ENCODE measurements at regions not wholly inside any gene's neighbourhood (a gene's known extent, or its start where the extent isn't known, plus 50 kb on each side); places are given as distances from the start of the nearest gene placed in this dataset.

GRCh38 chr12:98224584-98225221, 290.7 kb upstream of the TMPO start:
- no peak for DNase-seq

- peak; percentile 13 for DNase-seq
Observed at GRCh38 chr12:98227162-98227561, 288.2 kb upstream of the TMPO start.

- DNase-seq = no peak
Observed at GRCh38 chr12:98228683-98229539, 286.5 kb upstream of the TMPO start.

GRCh38 chr12:98229540-98229924, 285.9 kb upstream of the TMPO start:
- no peak for DNase-seq

DNA sequence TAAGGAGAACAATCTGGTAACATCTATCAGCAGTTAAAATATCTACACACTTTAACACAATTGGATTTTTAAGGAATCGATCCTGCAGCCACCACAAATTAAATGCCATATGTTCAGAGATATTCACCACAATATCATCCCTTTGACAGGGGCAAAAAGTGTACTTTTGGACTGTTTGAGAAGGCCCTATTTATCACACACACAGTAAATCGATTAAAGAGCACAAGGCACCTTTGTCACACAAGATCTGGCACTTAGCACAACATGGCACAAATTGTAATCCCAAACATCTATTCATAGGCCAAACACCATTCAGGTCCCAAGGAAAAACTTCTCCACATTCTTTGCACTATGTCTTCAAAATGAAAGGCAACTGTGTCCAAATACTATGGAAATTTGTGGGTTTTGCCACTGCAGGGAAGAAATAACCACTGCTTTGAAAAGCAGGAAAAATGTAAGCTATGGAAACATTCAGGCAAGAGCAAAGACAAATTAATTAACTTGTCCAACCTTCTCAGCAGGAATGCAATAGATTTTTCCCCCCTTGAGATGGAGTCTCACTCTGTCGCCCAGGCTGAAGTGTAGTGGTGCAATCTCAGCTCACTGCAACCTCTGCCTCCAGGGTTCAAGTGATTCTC, 282.5 kb upstream of the TMPO start:
- no peak for DNase-seq

GRCh38 chr12:98235301-98235700, 280.1 kb upstream of the TMPO start:
- DNase-seq = no peak

DNA sequence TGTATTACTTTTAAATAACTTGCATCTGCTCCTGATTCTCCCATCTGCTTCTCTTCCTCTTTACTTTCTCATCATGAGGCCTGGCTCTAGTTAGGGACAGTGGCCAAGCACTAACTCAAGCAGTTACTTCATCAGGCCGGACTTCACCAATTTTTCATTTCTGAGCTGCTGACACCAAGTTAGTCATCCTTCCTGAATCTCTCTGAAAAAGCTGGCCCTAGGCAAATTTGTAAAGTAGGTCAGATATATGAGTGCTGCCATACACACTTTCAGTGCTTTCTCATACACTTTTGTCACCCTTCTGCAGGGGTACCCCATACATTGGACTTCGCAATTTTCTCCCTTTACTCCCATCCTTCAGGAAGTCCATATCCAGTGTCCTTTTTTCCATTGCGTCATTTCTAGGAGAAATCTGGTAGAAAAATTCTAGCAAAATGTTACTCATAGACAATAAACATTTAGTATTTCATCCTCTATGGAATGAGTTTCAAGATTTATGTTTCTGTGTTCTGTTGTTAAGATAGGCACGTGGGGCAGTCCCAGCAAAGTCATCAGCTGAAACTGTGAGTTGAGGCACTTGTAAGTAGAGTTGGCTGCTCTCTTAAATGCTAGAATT, 276.8 kb upstream of the TMPO start:
- no peak for DNase-seq

DNA sequence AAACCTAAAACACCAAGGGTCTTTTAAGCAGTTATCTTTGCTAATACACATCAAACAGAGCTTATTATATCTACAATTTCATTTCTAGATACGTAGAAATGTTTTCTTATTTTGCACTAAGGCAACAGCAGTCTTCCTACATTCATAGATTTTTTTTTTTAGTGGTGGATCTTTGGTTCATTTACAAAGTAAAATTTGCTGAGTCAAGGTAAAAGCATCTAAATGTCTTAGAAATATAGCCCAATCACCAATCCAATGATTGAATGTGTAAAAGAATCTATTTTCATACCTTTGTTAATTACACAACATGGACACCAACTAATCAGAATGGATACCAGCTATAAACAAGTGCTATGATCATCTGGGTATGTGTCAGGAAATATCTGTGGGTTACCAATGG, 272.2 kb upstream of the TMPO start:
- no peak for DNase-seq

DNA sequence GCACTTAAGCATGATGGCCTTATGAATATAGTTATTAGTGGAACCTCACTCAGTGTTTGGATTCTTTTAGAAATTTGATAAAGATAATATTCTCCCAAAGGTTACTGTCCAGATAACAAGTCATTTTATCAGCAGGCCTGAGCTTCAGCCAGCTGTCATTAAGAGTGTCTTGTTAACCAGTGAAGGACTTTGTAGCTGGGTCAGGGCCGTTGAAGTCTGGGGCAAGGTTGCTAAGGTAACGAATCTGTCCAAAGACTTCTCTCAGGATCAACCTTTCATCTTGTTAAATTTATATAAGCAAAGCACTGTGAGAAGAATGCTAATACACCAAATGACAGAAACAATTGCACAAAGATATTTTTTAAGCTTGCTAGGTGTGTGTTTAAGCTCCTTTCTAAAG, 271.3 kb upstream of the TMPO start:
- no peak for DNase-seq

GRCh38 chr12:98253207-98254037, 262.0 kb upstream of the TMPO start:
- DNase-seq = no peak

DNA sequence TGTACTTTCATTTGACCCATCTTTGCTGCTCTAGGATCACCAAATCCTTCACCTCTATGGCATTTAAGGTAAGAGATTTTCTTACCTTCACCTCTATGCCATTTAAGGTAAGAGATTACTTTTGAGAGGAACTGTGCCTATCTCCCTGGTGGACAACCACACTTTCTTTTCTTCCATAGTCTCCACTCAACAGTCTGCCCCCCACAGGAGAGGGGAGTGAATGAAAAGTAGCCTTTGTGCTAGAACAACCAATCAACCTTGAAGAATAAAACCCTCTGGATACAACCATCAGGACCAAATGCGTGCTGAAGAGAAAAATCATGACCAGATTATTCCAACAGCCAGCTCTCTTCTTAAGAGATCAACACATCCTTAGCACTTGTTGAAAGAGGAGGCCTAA, 258.6 kb upstream of the TMPO start:
- DNase-seq = no peak

DNA sequence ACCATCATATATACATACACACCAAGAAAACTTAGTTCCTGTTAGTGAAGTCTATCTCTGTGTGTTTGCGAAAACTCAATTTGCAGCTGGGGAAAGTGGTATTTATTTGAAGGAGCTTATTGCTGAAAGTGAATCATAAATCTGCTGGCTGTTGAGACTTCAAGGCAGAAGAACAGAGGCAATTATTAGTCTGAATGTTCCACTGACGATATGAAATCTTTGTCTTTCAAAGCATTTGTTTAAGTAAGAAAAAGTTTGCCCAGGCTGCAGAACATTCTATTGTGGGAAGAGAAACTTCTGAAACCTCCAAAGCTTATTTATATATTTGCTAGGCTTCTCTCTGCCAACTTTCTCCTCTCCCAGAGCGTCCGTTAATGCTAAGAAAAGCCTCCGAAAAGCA, 255.7 kb upstream of the TMPO start:
- no peak for DNase-seq

DNA sequence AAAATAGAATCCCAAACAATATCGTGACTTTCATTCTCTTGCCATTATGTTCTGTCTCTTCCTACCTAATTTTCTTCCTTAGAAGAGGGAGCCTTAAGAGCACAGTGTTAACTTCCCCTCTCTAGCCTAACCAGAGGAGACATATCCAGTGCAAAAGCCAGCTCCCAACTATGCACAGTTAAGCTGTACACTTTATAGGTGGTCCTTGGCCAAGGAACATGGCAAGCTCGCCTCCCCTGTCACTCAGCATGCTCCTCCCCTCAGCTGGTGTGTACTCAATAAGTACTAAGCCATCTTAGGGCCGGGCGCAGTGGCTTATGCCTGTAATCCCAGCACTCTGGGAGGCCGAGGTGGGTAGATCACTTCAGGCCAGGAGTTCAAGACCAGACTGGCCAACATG, 255.1 kb upstream of the TMPO start:
- DNase-seq = no peak

- no peak for DNase-seq
Observed at GRCh38 chr12:98262902-98263301, 252.5 kb upstream of the TMPO start.

GRCh38 chr12:98274430-98275130, 240.8 kb upstream of the TMPO start:
- DNase-seq = no peak

DNA sequence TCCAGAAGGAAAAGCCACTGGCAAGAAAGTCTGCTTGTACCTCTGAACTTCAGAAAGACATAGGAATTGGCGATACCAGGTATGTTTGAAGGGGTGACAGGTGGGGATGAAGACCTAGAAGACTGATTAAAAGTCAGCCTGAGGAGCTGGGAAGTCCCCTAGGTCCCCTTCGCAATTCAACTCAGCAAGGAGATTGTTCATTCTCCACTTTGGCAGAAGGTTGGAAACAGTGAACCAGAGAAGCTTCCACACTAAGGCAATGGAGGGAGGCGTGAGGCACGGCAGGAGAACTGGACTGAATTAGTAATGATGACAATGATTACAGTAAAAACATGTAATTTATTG, 240.3 kb upstream of the TMPO start:
- no peak for DNase-seq

DNA sequence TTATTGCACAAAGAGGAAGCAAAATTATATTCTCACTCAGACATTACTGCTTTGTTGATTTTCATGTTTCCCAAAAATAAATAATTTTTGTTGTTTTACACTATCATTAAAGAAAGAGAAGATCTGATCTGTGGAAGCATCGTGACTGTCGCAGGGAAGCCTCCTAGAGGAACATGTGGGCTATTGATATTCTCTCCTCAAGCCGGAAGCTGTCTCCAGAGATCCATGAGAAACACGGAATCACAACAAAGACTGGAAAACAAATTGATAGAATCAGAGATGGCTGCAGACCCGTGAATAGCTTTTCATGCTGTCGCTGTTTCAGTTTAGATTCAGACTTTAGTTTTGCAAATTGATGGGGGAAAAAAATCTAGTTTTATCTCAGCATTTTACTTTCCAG, 235.2 kb upstream of the TMPO start:
- DNase-seq = no peak

DNA sequence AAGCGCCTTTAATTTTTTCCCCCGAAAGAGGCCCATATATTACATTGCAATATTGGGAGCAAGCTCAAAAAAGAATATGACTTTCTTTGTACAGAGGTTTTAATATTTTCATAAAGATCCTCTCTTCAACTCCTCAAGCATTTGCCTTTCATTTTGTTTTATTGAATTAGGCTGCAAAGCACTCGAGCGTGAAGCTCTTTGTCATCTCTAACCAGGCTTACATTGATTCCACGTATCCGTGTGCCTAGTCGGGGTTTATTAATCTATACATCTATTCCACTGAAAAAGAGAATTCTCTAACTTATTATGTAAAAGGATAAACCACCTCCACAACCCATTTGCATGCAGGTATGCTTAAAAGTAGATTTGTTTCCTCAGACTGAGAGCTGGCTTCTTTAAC, 234.8 kb upstream of the TMPO start:
- no peak for DNase-seq

DNA sequence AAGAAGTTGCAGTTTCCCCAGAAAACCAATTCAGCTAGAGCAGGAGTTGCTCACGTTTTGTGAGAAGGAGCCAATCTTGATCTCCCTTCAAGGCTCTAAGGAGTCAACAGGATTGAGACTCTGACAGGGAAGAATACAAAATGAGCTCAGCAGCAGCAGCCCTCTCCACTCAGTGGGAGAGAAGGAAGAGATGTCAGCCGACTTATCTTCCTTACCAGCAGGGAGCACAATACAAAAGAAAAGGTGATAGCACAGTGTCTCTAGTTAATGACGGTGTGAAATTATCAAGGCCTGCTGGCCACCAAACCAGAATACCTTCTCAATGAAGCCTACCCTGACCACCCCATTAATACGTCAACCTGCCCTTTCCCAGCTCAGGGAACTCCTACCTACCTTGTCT, 223.6 kb upstream of the TMPO start:
- no peak for DNase-seq

GRCh38 chr12:98294051-98294805, 221.2 kb upstream of the TMPO start:
- DNase-seq = no peak

GRCh38 chr12:98295681-98296080, 219.7 kb upstream of the TMPO start:
- no peak for DNase-seq

All from dermis blood vessel endothelial cell (primary cell).